SK-N-SH treated with all-trans-retinoic acid at 6 μM for 48 hours (cell line): ENCODE measurements at regions not wholly inside any gene's neighbourhood (a gene's known extent, or its start where the extent isn't known, plus 50 kb on each side); places are given as distances from the start of the nearest gene placed in this dataset.

Experiments used
- PATZ1 ChIP-seq: fragments of 250-450 bp; sonication (Bioruptor Pico); IDR thresholded peaks from 2 replicates; pipeline ENCODE4 v1.8.0; 2020; ENCODE audit warnings: mild to moderate bottlenecking, moderate library complexity, borderline replicate concordance
- RARB ChIP-seq: fragments of 250-450 bp; sonication (Bioruptor Pico); IDR thresholded peaks from 2 replicates; pipeline ENCODE4 v1.8.0; 2021; ENCODE audit warnings: mild to moderate bottlenecking, moderate library complexity
- ZFP3 ChIP-seq: fragments of 250-450 bp; sonication (Bioruptor Pico); IDR thresholded peaks from 2 replicates; pipeline ENCODE4 v1.5.0; 2020; ENCODE audit warnings: mild to moderate bottlenecking, moderate library complexity
- ZNF70 ChIP-seq: fragments of 450-650 bp; formaldehyde crosslinking; IDR thresholded peaks from 2 replicates; pipeline ENCODE4 v1.5.0; 2020; ENCODE audit warnings: mild to moderate bottlenecking, moderate library complexity

GRCh38 chr6:22809370-22809769 lies 240.0 kb downstream of the HDGFL1 start:
- TF ChIP-seq ZNF70 (CRISPR knock-in tag) (no peak), ZFP3 (CRISPR knock-in tag) (no peak), PATZ1 (CRISPR knock-in tag) (no peak), RARB (CRISPR knock-in tag) (no peak)
